ENCODE measurements at regions not wholly inside any gene's neighbourhood (a gene's known extent, or its start where the extent isn't known, plus 50 kb on each side); places are given as distances from the start of the nearest gene placed in this dataset.

- TF ChIP-seq, protein P1, sequence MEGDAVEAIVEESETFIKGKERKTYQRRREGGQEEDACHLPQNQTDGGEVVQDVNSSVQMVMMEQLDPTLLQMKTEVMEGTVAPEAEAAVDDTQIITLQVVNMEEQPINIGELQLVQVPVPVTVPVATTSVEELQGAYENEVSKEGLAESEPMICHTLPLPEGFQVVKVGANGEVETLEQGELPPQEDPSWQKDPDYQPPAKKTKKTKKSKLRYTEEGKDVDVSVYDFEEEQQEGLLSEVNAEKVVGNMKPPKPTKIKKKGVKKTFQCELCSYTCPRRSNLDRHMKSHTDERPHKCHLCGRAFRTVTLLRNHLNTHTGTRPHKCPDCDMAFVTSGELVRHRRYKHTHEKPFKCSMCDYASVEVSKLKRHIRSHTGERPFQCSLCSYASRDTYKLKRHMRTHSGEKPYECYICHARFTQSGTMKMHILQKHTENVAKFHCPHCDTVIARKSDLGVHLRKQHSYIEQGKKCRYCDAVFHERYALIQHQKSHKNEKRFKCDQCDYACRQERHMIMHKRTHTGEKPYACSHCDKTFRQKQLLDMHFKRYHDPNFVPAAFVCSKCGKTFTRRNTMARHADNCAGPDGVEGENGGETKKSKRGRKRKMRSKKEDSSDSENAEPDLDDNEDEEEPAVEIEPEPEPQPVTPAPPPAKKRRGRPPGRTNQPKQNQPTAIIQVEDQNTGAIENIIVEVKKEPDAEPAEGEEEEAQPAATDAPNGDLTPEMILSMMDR (IDR thresholded peaks at IDR 0.05; ENCODE audit: low read depth, low read length), result no peak
- no peak for TF ChIP-seq POLR2A (IDR thresholded peaks at IDR 0.05; ENCODE audit: extremely low read depth, insufficient read length)
Observed at GRCh38 chr6:147695819-147696218, 187.3 kb downstream of the SAMD5 start.
